GM18870 (cell line): ENCODE measurements at regions not wholly inside any gene's neighbourhood (a gene's known extent, or its start where the extent isn't known, plus 50 kb on each side); places are given as distances from the start of the nearest gene placed in this dataset.

Experiments
- ATAC-seq: cut with Tn5 transposase; IDR thresholded peaks from one replicate; pipeline ENCODE4 v1.9.1; 2021; ENCODE audit warnings: moderate library complexity; ENCODE audit not compliant: unreplicated experiment

DNA sequence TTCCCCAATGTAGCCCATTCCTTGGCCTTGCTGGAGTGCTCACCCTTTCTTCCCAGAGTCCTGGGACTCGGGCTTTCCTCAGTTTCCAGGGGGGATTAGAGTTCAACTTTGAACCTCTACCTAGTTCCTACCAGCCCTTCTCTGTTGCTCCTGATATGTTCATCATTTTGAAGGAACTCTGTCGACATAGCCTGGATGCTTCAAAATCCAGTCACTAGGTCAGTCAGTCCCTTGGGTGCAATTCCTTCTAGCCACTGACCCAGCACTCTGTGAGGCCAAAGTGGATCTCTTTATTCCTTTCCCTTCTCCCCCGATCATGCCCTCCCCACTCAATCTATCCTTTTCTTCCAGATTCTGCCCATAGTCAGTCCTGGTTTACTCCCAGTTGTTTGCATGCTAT is 72.3 kb upstream of the TMCC3 start:
- no peak for ATAC-seq

DNA sequence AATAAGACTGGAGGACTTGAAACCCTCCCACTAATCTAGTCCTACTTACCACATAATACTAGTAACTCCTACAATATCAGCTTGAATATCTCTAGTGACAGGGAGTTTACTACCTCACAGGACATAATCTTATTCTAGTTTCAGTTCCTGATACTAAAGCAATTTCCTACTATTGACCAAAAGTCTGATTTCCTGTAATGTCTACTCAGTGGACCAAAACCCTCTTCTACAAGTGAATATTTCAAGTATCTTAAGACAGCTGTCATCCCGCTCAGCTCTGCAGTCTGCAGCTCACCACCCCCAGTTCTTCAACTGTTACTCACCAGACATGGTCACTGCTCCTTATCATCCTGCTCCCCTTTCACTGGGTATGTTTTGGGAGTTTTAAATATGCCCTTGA is 70.8 kb upstream of the TMCC3 start:
- peak; percentile 86 for ATAC-seq

DNA sequence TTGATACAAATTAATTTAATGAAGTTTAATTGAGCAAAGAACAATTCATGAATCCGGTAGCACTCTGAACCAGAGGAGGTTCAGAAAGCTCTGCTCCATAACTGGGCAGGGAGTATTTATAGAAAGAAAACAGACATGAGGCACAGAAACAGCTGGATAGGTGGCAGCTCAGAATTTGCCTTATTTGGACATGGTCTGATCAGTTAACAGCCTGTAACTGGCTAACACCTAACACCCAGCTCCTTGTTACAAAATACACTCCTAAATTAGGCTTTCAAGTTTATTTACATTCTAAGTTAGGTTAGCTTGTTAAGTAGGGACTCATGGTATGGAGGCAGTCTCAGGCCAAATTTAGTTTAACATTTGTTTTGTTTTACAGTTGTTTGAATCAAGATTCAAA is 67.8 kb upstream of the TMCC3 start:
- ATAC-seq: no peak

DNA sequence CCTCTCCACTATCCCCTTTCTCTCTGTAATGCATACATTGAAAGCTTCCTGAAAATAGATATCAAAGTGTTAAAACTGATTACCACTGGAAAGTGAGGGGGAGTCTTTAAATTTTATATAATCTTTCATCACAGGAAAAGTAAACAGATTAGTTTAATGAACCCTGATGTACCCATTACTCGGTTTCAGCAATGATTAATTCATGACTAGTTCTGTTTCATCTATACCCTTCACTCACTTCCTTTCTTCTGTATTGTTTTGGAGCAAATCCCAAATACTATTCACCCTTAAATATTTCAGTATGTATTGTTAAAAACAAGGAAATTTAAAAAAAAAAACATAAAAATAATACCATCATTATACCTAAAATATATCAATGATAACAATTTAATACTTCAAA is 67.3 kb upstream of the TMCC3 start:
- no peak for ATAC-seq

DNA sequence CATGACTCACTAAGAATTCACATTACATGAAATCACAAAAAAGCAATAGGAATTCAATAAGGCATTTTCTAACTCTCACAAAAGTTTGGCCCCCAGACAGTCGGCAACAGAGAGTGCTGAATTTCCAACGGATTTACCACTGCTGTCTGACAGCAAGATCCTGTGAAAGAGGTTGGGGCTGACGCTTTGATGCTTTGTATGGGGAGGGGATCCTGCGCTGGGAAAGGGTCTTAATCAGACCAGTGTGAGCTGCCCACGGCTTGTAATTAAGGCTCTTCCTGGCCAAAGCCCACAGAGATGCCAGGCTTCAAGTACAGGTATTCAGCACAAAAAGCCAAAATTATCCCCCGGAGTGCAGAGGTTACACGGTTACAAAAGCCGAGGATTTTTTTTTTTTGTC is 66.8 kb upstream of the TMCC3 start:
- no peak for ATAC-seq

DNA sequence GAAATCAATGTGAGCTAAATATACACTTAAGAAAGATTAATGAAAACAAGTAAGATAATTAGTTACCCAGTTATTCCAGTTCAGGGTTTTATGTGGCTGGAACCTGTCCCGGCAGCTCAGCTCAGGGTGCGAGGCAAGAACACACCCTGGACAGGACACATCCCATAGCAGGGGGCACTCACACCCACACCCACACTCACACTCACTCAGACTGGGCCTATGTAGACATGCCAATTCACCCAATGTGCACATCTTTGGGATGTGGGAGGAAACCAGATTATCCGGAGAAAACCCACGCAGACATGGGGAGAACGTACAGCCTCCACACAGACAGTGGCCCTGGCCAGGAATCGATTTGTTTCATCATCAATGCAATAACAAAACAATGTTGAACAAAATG is 66.0 kb upstream of the TMCC3 start:
- ATAC-seq: no peak

DNA sequence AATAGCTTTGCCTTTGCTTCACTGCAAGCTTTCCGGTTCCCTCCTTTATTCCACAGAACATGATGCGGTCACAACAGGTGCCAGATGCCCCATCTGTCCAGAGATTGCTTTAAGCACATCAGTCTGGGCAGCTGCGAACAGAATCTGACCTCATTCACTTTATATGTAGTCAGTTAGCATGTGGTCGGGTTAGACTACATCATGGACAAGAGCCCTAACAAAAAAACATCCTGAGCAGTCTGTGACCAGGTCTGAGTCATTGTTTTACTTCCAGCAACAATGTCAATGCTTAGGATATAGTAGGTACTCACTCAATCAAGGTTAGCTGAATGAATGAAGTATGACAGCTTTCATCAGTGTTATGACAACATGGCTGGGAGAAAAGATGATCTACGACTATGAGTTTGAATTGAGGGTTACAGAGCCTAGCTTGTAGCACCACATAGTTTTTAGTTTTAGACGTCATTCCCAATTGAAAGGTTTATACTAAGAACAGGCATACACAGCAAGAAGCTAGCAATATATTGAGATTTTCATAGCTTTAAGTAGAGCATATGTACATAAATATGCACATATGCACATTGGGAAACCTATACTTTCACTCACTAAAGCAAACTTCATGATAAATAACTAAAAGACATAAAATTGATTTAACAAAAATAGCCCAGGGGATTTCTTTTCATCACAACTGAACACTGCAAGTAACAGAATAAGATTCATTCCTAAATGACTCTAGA is 64.2 kb upstream of the TMCC3 start:
- no peak for ATAC-seq

DNA sequence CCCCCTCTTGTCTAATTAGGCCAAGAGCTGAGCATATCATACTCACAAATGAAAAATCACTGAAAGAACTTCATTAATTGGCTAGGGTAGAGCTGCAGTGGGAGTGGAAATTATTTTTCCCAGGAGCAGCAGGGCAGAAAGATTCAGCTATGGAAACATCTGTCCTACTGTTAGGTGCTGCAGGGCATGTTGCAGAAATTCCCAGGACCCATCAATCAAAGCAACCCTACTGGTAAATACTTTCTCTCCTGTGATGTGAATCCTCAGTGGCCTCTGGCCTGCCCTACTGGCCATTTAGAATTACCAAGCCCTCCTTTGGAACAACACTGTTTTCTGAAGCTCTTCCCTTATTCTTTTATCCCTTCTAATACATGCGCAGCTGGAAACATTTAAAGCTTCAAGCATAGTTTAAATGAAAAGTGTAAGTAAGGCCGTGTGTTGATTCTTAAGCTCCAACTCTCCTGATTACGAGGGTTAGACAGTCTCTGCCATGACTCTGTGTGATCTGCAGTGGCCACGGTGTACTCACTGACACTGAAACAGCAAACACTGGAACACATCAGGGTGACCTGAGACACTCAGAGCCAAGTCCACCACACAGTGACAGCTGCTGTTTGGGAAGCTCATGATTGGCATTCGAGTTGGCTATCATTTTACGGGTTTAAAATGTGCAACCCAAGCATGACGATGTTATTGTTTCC is 62.6 kb upstream of the TMCC3 start:
- no peak for ATAC-seq

DNA sequence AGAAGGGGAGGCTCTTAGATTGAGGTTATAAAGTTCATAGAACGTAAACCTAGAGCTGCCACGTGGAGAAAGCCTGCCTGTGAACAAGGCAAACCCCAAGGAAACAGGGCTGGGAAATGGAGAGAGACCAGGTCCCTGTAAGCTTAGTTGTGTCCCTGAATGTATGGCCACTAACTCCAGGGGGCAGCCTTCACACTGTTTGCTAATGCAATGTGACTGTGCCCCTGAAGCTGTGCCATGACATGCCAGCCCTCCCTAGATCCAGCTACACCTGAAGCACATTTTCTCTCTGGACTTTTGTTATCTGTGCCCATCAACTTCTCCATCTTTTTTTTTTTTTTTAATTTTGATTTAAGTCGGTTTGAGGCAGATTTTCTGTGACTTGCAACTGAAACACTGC is 60.6 kb upstream of the TMCC3 start:
- ATAC-seq: no peak

DNA sequence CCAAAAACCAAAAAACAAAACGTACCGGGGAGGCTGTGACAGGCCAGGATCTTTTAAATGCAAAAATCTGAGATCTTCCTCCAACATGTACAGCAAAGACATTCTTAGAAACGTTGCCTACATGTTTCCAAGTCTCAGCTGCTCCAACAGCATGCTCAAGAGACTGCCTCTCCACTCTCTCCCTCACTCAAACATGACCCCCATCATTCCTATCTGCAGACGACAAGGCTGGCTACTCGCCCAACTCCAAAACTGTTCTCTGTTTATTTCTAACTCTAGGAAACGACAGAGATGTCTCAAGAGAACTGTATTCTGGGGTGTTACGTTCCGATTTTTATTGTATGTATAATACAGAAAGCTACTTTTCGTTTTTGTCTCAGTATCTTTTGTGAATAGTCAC is 57.5 kb upstream of the TMCC3 start:
- no peak for ATAC-seq

DNA sequence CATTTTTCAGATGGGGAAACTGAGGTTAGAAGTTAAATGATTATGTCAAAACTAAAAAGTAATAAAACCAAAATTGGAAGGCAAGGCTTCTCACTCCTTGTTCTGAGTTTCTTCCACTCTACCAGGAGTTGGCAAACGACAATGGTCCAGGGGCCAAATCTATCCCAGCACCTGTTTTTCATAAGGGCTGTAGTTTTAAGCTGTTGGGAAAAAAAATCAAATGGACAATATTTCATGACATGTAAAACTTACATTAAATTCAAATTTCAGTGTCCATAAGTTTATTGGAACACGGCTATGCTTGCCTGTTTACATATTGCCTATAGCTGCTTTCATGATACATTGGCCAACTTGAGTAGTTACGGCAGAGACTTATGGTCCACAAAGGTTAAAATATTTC is 56.7 kb upstream of the TMCC3 start:
- ATAC-seq: no peak

DNA sequence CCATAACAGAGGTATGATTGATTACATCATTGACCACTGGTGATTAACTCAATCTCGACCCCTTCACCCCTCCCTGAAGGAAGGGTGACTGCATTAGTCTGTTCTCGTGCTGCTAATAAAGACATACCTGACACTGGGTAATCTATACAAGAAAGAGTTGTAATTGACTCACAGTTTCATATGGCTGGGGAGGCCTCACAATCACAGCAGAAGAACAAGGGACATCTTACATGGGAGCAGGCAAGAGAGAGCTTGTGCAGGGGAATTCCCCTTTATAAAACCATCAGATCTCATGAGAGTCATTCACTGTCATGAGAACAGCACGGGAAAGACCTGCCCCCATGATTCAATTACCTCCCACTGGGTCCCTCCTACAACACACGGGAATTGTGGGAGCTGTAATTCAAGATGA is 55.9 kb upstream of the TMCC3 start:
- peak; percentile 78 for ATAC-seq

DNA sequence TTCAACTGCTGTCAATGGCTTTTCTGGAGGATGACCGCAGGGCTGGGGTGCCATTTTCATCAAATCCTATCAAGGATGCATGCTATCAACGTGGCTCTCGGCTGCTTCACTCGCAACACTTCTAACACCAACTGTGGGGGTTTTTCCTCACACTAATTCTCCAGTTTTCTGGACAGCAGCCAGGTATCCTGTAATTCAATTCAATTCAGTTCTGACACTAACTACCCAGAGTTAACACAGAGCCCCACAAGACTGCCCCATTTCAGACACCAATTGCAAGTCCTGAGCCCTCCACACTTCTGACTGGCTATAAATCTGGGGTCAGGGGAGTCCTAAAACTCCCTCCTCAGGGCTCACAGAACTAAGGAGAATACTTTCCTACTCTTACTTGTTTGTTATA is 55.3 kb upstream of the TMCC3 start:
- no peak for ATAC-seq

DNA sequence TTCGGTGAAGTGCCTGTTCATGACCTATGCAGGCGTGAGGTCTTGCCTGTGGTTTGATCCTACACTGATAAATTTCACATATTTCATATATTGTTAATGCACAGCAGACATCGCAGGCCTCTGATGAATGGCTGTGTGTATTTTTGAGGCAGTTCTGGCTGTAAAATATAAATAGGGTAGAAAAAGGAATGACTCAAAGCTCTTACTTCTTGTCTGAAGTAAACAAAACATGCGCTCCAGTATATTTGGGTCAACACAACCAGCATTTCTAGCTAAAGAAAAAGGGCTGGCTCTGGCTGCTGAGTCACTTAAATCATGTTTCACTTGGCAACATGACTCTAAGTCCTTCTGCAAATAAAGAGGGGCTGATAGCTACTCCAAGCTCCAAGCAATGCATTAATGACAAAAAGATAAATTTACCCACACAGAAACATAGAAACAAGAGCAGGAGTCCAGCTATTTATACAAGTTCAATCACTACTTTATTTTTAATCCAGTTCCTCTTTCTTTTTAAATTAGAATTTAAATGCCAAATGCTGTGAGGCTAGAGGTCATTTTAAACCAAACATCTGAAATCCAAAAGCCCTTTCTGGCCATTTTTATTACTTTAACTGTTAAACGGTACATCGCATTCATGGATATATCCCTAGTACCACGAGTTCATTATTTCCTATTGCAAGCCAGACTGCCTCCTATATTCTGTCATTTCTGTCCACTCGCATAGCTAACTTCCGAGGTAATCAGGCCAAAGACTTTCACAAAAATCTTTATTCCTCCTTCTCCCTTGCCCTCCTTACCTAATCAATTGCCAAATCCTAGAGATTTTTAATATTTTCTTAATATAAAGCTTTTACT is 54.3 kb upstream of the TMCC3 start:
- ATAC-seq: no peak

DNA sequence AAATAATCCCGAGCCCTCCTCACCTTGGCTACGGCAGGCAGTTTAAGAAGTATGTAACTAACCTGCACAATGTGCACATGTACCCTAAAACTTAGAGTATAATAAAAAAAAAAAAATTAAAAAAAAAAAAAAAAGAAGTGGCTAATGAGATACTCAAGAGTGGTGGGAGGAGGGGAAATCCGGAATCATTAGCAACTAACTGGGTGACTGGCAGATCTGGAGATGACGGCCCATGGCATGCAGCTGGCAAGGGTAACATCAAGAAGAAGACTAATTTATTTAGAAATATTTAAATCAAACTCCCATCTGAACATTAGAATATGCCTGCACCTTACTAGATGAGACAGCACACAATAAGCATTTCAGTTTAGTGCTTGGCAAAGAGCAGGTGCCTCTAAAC is 52.3 kb upstream of the TMCC3 start:
- ATAC-seq: no peak

DNA sequence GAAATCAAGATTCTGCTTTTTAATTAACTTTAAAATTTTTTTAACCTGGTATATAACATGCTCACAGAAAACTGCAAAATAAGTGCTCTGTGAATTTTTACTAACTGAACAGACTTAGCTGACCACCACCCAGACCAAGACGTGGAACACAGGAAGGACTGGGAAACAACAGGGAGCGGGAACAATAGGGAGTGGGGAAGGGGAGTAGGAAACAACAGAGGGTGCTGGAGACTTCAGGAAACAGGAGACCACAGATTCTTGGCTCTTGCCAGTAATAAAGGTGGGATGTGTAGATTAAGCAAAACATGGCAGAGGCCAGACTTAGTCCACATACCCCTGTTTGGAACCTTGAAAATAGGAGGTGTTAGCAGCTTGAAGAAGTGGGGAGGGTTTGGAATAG is 51.4 kb upstream of the TMCC3 start:
- ATAC-seq: no peak

DNA sequence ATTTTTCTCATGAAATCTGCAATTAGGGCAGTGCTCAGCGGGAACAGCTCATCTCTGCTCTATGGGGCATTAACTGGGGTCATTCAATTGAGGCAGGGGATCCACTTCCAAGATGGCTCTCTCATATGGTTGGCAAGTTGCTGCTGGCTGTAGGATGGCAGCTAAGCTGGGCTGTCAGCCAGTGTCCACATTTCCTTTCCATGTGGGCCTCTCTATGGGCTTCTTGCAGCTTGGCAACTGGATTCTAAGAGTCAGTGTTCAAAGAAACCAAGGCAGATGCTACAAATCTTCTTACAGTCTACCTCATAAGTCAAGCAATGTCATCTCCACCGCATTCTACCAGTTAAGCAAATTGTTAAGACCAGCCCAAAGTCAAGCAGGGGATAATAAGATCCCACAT is 50.3 kb upstream of the TMCC3 start:
- ATAC-seq: no peak
